WTC11 (cell line): ENCODE measurements at regions not wholly inside any gene's neighbourhood (a gene's known extent, or its start where the extent isn't known, plus 50 kb on each side); places are given as distances from the start of the nearest gene placed in this dataset.

ENCODE experiments used
- ATF1 ChIP-seq: sonication (generic); formaldehyde crosslinking; IDR thresholded peaks from 2 replicates; pipeline ENCODE4 v1.8.1; 2023; ENCODE audit warnings: mild to moderate bottlenecking, moderate library complexity, missing genetic modification reagents
- CTCF ChIP-seq: fragments of 200-600 bp; IDR thresholded peaks from 2 replicates; pipeline ENCODE4 v1.8.0; 2022; ENCODE audit warnings: antibody characterized with exemption
- ELF4 ChIP-seq: sonication (generic); formaldehyde crosslinking; IDR thresholded peaks from 2 replicates; pipeline ENCODE4 v1.8.1; 2022; ENCODE audit warnings: low read depth, mild to moderate bottlenecking, moderate library complexity, missing genetic modification reagents
- FOXP4 ChIP-seq: sonication (generic); formaldehyde crosslinking; IDR thresholded peaks from 2 replicates; pipeline ENCODE4 v1.8.0; 2022; ENCODE audit warnings: mild to moderate bottlenecking, missing genetic modification reagents
- GABPB1 ChIP-seq: sonication (generic); formaldehyde crosslinking; IDR thresholded peaks from 2 replicates; pipeline ENCODE4 v1.8.1; 2023; ENCODE audit warnings: mild to moderate bottlenecking, missing genetic modification reagents
- RELA ChIP-seq: sonication (generic); formaldehyde crosslinking; IDR thresholded peaks from 2 replicates; pipeline ENCODE4 v1.8.1; 2022; ENCODE audit warnings: missing genetic modification reagents, mild to moderate bottlenecking, borderline replicate concordance
- SMAD4 ChIP-seq: sonication (generic); formaldehyde crosslinking; IDR thresholded peaks from 2 replicates; pipeline ENCODE4 v1.8.0; 2022; ENCODE audit warnings: mild to moderate bottlenecking, missing genetic modification reagents
- SOX15 ChIP-seq: fragments of 250-450 bp; sonication (Bioruptor Pico); IDR thresholded peaks from 2 replicates; pipeline ENCODE4 v1.9.0; 2021; ENCODE audit warnings: mild to moderate bottlenecking
- ZNF512 ChIP-seq: sonication (generic); formaldehyde crosslinking; IDR thresholded peaks from 2 replicates; pipeline ENCODE4 v1.8.1; 2022; ENCODE audit warnings: missing genetic modification reagents, borderline replicate concordance
- TF ChIP-seq, protein P1 (sequence below): sonication (generic); formaldehyde crosslinking; IDR thresholded peaks from 2 replicates; pipeline ENCODE4 v1.8.1; 2023; ENCODE audit warnings: mild to moderate bottlenecking, missing genetic modification reagents, moderate library complexity
- TF ChIP-seq, protein P2 (sequence below): sonication (generic); formaldehyde crosslinking; IDR thresholded peaks from 2 replicates; pipeline ENCODE4 v1.8.0; 2022; ENCODE audit warnings: mild to moderate bottlenecking, missing genetic modification reagents
- TF ChIP-seq, protein P3 (sequence below): sonication (generic); formaldehyde crosslinking; IDR thresholded peaks from 2 replicates; pipeline ENCODE4 v1.8.1; 2022; ENCODE audit warnings: low read depth, missing genetic modification reagents, borderline replicate concordance
- TF ChIP-seq, protein P4 (sequence below): sonication (generic); formaldehyde crosslinking; conservative IDR thresholded peaks from 2 replicates; pipeline ENCODE4 v1.8.1; 2022; ENCODE audit warnings: mild to moderate bottlenecking, missing genetic modification reagents
- TF ChIP-seq, protein P5 (sequence below): sonication (generic); formaldehyde crosslinking; IDR thresholded peaks from 2 replicates; pipeline ENCODE4 v1.8.0; 2022; ENCODE audit warnings: mild to moderate bottlenecking, missing genetic modification reagents

- TF ChIP-seq CTCF: no peak
- TF ChIP-seq ELF4 (CRISPR knock-in tag): no peak
- no peak for TF ChIP-seq FOXP4 (CRISPR knock-in tag)
- no peak for TF ChIP-seq ZNF512 (CRISPR knock-in tag)
- TF ChIP-seq ATF1 (CRISPR knock-in tag): no peak
- TF ChIP-seq, protein P1, sequence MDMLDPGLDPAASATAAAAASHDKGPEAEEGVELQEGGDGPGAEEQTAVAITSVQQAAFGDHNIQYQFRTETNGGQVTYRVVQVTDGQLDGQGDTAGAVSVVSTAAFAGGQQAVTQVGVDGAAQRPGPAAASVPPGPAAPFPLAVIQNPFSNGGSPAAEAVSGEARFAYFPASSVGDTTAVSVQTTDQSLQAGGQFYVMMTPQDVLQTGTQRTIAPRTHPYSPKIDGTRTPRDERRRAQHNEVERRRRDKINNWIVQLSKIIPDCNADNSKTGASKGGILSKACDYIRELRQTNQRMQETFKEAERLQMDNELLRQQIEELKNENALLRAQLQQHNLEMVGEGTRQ: no peak
- TF ChIP-seq, protein P2, sequence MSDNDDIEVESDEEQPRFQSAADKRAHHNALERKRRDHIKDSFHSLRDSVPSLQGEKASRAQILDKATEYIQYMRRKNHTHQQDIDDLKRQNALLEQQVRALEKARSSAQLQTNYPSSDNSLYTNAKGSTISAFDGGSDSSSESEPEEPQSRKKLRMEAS (CRISPR knock-in tag): no peak
- TF ChIP-seq, protein P3, sequence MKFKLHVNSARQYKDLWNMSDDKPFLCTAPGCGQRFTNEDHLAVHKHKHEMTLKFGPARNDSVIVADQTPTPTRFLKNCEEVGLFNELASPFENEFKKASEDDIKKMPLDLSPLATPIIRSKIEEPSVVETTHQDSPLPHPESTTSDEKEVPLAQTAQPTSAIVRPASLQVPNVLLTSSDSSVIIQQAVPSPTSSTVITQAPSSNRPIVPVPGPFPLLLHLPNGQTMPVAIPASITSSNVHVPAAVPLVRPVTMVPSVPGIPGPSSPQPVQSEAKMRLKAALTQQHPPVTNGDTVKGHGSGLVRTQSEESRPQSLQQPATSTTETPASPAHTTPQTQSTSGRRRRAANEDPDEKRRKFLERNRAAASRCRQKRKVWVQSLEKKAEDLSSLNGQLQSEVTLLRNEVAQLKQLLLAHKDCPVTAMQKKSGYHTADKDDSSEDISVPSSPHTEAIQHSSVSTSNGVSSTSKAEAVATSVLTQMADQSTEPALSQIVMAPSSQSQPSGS (CRISPR knock-in tag): no peak
- TF ChIP-seq GABPB1 (CRISPR knock-in tag): no peak
- no peak for TF ChIP-seq SOX15 (CRISPR knock-in tag)
- TF ChIP-seq, protein P4, sequence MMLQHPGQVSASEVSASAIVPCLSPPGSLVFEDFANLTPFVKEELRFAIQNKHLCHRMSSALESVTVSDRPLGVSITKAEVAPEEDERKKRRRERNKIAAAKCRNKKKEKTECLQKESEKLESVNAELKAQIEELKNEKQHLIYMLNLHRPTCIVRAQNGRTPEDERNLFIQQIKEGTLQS (CRISPR knock-in tag): no peak
- no peak for TF ChIP-seq RELA (CRISPR knock-in tag)
- TF ChIP-seq, protein P5, sequence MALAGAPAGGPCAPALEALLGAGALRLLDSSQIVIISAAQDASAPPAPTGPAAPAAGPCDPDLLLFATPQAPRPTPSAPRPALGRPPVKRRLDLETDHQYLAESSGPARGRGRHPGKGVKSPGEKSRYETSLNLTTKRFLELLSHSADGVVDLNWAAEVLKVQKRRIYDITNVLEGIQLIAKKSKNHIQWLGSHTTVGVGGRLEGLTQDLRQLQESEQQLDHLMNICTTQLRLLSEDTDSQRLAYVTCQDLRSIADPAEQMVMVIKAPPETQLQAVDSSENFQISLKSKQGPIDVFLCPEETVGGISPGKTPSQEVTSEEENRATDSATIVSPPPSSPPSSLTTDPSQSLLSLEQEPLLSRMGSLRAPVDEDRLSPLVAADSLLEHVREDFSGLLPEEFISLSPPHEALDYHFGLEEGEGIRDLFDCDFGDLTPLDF: no peak
- TF ChIP-seq SMAD4 (CRISPR knock-in tag): no peak
Observed at GRCh38 chr16:48659940-48660339, 50.0 kb upstream of the N4BP1 start.
